Activated CD8-positive, alpha-beta memory T cell treated with anti-CD3 and anti-CD28 coated beads for 24 hours (primary cell): ENCODE measurements at regions not wholly inside any gene's neighbourhood (a gene's known extent, or its start where the extent isn't known, plus 50 kb on each side); places are given as distances from the start of the nearest gene placed in this dataset.

Experiments
- DNase-seq: peaks from one replicate; pipeline ENCODE4 v3.0.0-alpha.2; 2020

- no peak for DNase-seq
Observed at GRCh38 chr13:109500146-109500773, 286.1 kb downstream of the IRS2 start.

DNA sequence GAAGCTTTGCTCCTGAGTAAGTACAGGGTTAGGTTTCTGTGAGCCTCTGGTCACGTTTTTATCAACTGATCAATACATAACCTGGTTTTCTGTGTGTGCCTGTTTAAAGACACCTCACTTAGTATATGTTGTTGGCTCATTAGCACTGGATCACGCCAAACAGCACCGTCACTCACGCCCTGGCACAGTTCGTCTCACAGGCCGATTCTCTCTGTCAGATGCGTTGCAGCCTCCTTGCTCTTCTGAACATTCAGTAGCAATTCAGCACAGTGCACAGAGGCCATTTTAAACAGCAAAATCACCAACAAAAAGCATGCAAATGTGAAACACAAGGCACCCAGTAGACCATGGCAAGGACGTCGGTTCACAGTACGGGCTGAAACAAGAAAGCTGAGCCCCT lies 288.5 kb downstream of the IRS2 start:
- DNase-seq: no peak

- no peak for DNase-seq
Observed at GRCh38 chr13:109496216-109496615, 290.2 kb downstream of the IRS2 start.

GRCh38 chr13:109494925-109495369 lies 291.4 kb downstream of the IRS2 start:
- no peak for DNase-seq

- no peak for DNase-seq
Observed at GRCh38 chr13:109485136-109485794, 301.1 kb downstream of the IRS2 start.

GRCh38 chr13:109483284-109483683 lies 303.1 kb downstream of the IRS2 start:
- DNase-seq: no peak

DNA sequence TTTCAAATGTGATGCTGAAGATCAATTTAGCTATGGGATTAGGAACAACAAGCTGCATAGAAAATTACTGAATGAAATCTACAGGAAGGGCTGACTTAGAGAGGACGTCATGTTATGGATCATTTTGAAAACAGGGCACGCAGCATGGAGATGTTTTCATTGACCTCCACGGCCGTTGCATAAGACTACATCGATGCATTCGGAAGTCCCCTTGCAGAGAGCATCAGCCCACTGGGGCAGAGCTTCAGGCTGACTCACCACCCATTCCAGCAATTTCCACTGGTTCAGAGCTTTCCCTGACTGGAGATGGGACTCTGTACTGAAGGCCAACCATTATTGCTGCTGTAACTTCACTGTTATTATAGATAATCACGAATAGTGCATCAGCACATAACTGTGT lies 305.3 kb downstream of the IRS2 start:
- no peak for DNase-seq

GRCh38 chr13:109480011-109480955 lies 306.1 kb downstream of the IRS2 start:
- no peak for DNase-seq

DNA sequence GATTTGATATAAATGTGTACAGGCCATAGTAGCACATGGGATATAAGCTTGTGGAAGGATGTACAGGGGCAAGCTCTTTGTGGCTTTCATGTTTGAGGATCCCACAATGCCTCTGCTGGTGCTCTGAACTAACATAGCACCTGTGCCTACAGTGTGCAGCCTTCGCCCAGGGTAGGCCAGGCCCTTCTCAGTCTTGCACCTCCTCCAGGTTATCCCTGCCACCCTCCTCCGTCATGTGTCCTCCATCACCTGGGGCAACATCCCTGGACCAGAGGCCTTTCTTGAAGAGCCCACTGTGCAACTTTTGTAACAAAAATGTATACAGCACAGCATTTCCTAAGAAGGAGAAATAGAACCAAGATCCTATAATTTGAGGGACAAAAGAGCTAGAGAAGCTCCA lies 306.8 kb downstream of the IRS2 start:
- DNase-seq: no peak

- no peak for DNase-seq
Observed at GRCh38 chr13:109476001-109476400, 310.4 kb downstream of the IRS2 start.

DNA sequence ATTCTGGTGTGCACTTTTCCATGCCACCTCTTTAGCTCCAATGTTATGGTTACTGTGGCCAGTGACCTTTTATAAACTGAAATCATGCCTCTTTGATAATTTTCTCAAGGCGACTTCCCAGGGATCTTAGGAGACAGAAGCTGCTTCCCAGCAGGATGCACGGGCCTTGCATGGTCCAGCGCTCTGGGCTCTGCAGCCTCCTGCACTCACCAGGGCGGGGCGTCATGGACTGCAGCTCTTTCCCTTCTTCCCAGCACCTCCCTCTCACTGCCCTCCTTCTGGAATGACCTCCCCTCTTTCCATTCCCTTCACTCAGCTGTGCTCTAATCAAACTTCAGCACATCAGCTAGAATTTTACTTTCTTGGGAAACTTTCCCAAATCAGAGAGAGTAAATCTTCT lies 318.3 kb downstream of the IRS2 start:
- no peak for DNase-seq

GRCh38 chr13:109465148-109465547 lies 321.2 kb downstream of the IRS2 start:
- DNase-seq: no peak

DNA sequence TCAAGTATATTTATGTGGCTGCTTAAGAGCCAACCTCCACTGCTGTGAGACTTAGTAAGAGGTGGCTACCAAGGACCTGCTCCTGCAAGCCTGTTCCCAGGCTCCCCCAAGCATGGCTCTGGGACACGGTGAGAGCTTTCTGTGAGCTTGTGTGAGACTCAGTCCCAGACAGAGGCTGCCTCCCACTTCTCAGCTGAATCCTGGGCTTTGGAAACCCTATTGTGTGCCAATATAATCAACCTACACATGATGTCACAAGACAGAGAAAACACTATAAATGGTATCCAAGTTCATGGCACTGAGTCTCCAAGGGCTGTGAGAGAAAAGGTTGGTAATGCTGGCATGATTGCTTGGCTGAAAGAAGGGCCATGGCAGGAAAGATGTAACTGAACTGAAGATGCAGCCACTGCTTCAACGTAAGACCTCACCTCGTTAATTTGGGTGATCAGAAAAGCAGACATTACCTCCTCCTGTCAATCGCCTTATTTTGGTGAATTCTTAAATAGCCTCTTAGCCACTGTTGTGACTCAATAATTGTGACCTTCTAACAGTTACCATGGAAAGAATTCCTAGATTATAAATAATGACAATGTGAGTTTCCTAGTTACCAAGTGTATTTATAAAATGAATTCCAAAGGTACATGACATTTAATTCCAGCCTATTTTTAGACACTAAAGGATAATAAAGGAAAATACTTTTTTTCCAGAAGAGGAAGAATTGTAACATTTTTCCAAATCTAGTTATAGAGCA lies 332.0 kb downstream of the IRS2 start:
- DNase-seq: no peak

- no peak for DNase-seq
Observed at GRCh38 chr13:109451726-109452125, 334.7 kb downstream of the IRS2 start.

DNA sequence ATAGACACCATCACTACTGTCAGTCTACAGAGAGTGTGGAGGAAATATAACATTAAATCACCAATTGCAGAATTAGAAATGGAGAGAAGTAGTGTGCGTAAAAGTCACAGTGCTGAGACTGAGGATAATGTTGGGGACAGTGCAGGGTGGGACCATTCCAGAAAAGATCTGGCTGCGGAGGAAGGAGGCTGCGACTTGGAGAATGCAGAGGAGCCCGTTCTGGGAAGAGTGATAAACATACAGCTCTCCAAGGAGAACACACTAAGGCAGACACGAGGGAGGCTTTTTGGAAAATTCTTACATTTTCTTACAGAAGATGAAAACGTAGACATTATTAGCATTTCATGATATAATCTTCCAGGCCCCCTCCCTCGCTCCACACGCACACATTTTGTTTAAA lies 337.8 kb downstream of the IRS2 start:
- no peak for DNase-seq

DNA sequence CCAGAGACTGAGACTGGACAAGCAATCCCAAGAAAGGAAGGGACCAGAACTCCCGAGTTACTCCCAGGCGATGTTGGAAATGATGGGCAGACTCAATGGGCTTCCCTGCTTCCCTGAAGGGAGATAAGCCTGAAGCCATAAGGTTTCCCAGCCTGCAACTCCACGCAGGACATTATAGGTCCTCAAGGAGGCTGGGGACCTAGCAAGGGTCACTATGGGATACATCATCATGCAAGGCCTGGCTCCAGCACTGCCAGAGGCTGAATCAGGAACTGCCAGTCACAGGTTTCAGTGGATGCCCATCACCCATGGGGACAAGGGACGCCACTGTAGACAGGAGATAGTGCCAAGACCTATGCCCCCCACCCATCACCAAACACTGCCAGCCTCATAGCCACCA lies 338.7 kb downstream of the IRS2 start:
- DNase-seq: no peak

GRCh38 chr13:109440320-109440719 lies 346.1 kb downstream of the IRS2 start:
- DNase-seq: no peak

DNA sequence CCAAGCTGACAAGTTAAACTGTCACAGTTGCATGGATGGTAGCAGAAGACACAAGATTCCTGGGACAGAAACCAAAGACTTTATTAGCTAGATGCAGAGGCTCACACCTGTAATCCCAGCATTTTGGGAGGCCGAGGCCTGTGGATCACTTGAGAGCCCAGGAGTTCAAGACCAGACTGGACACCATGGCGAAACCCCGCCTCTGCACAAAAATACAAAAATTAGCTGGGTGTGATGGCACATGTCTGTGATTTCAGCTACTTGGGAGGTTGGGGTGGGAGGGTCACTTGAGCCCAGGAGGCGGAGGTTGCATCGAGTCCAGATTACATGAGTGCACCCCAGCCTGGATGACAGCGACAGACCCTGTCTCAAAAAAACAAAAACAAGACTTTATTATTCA lies 346.6 kb downstream of the IRS2 start:
- no peak for DNase-seq

- no peak for DNase-seq
Observed at GRCh38 chr13:109436841-109437240, 349.5 kb downstream of the IRS2 start.

DNA sequence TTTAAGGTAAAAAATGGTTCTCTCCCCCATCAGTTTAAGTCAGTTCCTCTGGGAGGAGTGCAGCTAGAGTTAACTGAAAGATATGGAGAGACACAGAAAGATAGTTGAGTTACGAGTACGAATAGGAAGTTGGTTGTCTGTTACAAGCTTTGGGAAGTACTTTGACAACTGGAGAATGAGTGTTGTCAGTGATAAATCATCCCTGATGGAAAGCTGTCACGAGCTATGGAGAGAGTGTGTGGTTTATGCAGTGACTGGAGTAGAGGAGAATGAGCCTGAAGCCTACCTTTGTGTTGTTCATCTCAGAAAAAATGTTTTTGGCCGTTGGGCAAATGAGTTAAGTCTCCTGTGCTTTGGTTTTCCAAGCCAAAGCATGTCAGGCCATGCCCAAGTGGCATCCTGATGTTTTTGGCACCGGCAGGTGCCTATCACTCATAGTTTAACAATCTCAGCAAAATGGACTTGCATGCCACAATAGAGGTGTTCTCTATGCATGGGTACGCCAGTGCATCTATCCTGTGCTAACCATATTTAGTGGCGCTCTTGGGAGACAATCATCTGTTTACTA lies 350.2 kb downstream of the IRS2 start:
- no peak for DNase-seq

- no peak for DNase-seq
Observed at GRCh38 chr13:109431217-109431616, 355.2 kb downstream of the IRS2 start.

GRCh38 chr13:109428146-109428545 lies 358.2 kb downstream of the IRS2 start:
- DNase-seq: no peak

DNA sequence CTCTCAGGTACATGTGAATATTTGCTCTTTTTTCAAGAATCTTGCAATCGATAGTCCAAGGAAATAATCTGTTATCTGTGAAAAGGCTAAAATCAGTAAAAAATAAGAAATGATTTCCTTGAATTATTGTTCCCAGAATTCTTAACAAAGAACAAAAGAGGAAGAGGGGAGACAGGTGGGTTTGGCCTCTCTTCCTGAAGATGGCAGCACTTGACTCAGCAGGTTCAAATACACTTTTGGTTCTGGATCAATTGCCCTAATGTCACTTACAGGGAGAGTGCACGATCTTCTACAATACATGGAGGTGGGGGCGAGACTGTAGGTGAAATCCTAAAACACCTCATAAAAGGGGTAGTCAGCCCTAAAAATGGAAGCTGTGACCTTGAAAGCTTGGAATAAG lies 358.7 kb downstream of the IRS2 start:
- DNase-seq: no peak
